ENCODE measurements at regions not wholly inside any gene's neighbourhood (a gene's known extent, or its start where the extent isn't known, plus 50 kb on each side); places are given as distances from the start of the nearest gene placed in this dataset.

GRCh38 chr22:49425356-49425755, 402.3 kb downstream of the BRD1 start:
- DNase-seq, result no peak

- no peak for DNase-seq
These were observed 402.8 kb downstream of the BRD1 start for GRCh38 chr22:49424893-49425270.

GRCh38 chr22:49423125-49423650, 404.5 kb downstream of the BRD1 start:
- no peak for DNase-seq

GRCh38 chr22:49422701-49423100, 405.0 kb downstream of the BRD1 start:
- no peak for DNase-seq

GRCh38 chr22:49420651-49421050, 407.0 kb downstream of the BRD1 start:
- DNase-seq, result no peak

- DNase-seq, result no peak
These were observed 408.0 kb downstream of the BRD1 start for GRCh38 chr22:49419661-49420060.

GRCh38 chr22:49418943-49419342, 408.7 kb downstream of the BRD1 start:
- DNase-seq, result no peak

GRCh38 chr22:49418341-49418894, 409.3 kb downstream of the BRD1 start:
- DNase-seq, result no peak

- no peak for DNase-seq
These were observed 409.8 kb downstream of the BRD1 start for GRCh38 chr22:49417833-49418232.

GRCh38 chr22:49417326-49417725, 410.3 kb downstream of the BRD1 start:
- DNase-seq, result no peak

- no peak for DNase-seq
These were observed 412.3 kb downstream of the BRD1 start for GRCh38 chr22:49415151-49415951.

- no peak for DNase-seq
These were observed 414.1 kb downstream of the BRD1 start for GRCh38 chr22:49413551-49413950.

- DNase-seq, result no peak
These were observed 414.5 kb downstream of the BRD1 start for GRCh38 chr22:49413146-49413545.

GRCh38 chr22:49412236-49412635, 415.4 kb downstream of the BRD1 start:
- no peak for DNase-seq

- DNase-seq, result no peak
These were observed 416.4 kb downstream of the BRD1 start for GRCh38 chr22:49411236-49411635.

GRCh38 chr22:49408102-49408836, 419.4 kb downstream of the BRD1 start:
- DNase-seq, result no peak

- no peak for DNase-seq
These were observed 420.6 kb downstream of the BRD1 start for GRCh38 chr22:49406879-49407587.

GRCh38 chr22:49406047-49406650, 421.5 kb downstream of the BRD1 start:
- DNase-seq, result no peak

GRCh38 chr22:49405590-49405989, 422.1 kb downstream of the BRD1 start:
- DNase-seq, result no peak

GRCh38 chr22:49404576-49405241, 423.0 kb downstream of the BRD1 start:
- no peak for DNase-seq

- DNase-seq, result no peak
These were observed 423.7 kb downstream of the BRD1 start for GRCh38 chr22:49404020-49404419.

- no peak for DNase-seq
These were observed 424.6 kb downstream of the BRD1 start for GRCh38 chr22:49403102-49403501.

Measured in activated CD4-positive, alpha-beta T cell treated with anti-CD3 and anti-CD28 coated beads for 1 hour (primary cell).